Panc1 (cell line): ENCODE measurements at regions not wholly inside any gene's neighbourhood (a gene's known extent, or its start where the extent isn't known, plus 50 kb on each side); places are given as distances from the start of the nearest gene placed in this dataset.
A peak's percentile ranks its signal among the peaks of the same experiment; 100 is the strongest.

Source experiments
- ATAC-seq: fragments of 200-7000 bp; cut with Tn5 transposase; 2 replicates; pipeline ENCODE4 v1.9.1; 2020; ENCODE audit warnings: mild to moderate bottlenecking, moderate library complexity
- BruUV-seq: library from RNA; stranded (reverse); fragments of 400-500 nt; replicated peaks from 2 replicates; lab custom pipeline; 2021; lab: Mats Ljungman, UMichigan
- CTCF ChIA-PET: fragments of 300-600 bp; sonication (Branson Sonifier 250); formaldehyde crosslinking; loops from one replicate; lab custom pipeline; 2022; ENCODE audit warnings: antibody characterized with exemption; lab: Charles Lee
- POLR2A ChIA-PET: fragments of 300-600 bp; sonication (Branson Sonifier 250); formaldehyde crosslinking; loops from one replicate; lab custom pipeline; 2022; ENCODE audit warnings: antibody characterized with exemption; lab: Charles Lee
- DNase-seq: peaks from one replicate; pipeline ENCODE4 v3.0.0-alpha.2; 2010; ENCODE audit warnings: low read depth, low spot score
- H3K27ac ChIP-seq: 2 replicates; pipeline ENCODE4 v1.5.1; 2011; ENCODE audit warnings: mild to moderate bottlenecking, low read length, inconsistent platforms
- H3K27me3 ChIP-seq: fragments of 200-500 bp; sonication (Bioruptor generic); 2 replicates; pipeline ENCODE4 v1.6.0; 2014; ENCODE audit warnings: low read length, inconsistent platforms; ENCODE audit not compliant: control insufficient read depth, insufficient read depth
- H3K36me3 ChIP-seq: fragments of 200-500 bp; sonication (Bioruptor generic); 2 replicates; pipeline ENCODE4 v1.5.1; 2014; ENCODE audit warnings: inconsistent platforms, mild to moderate bottlenecking, low read length, moderate library complexity; ENCODE audit not compliant: control insufficient read depth, insufficient read depth
- H3K4me1 ChIP-seq: 2 replicates; pipeline ENCODE4 v1.5.1; 2011; ENCODE audit warnings: inconsistent platforms, mild to moderate bottlenecking, low read length, moderate library complexity; ENCODE audit not compliant: control insufficient read depth, insufficient read depth
- H3K4me3 ChIP-seq, 2 experiments: 2 replicates each; pipeline ENCODE4 v1.5.1; 2011 to 2012; ENCODE audit warnings: low read depth in 2 of 2, low read length in 2 of 2, mild to moderate bottlenecking in 2 of 2, inconsistent platforms in 1 of 2, moderate library complexity in 1 of 2
- H3K9me3 ChIP-seq: fragments of 200-500 bp; sonication (Bioruptor generic); 2 replicates; pipeline ENCODE4 v1.5.1; 2014; ENCODE audit warnings: low read depth, mild to moderate bottlenecking, inconsistent platforms, low read length, moderate library complexity; ENCODE audit not compliant: control insufficient read depth, insufficient read depth
- POLR2AphosphoS5 ChIP-seq: IDR thresholded peaks from 2 replicates; pipeline ENCODE4 v1.6.1; 2012; ENCODE audit warnings: mild to moderate bottlenecking, low read depth, low read length, moderate library complexity
- SIN3A ChIP-seq: IDR thresholded peaks from 2 replicates; pipeline ENCODE4 v1.6.1; 2012; ENCODE audit warnings: low read depth, mild to moderate bottlenecking, low read length, moderate library complexity, borderline replicate concordance; ENCODE audit not compliant: insufficient read depth
- TCF7L2 ChIP-seq: IDR thresholded peaks from 2 replicates; pipeline ENCODE4 v1.6.1; 2011; ENCODE audit warnings: mild to moderate bottlenecking, low read depth, low read length, inconsistent platforms
- in situ Hi-C: cut with HindIII; loops from 2 replicates; pipeline ENCODE4 v1.10.0; 2016; ENCODE audit warnings: low sequenced_read_pairs, low pct_unique_long_range_greater_than_20kb
- intact Hi-C: fragments of 100-400 bp; cut with micrococcal nuclease; formaldehyde crosslinking; loops from one replicate; pipeline ENCODE4 v1.10.0; 2022; ENCODE audit not compliant: unreplicated experiment
- TF ChIP-seq, protein P1 (sequence below), 2 experiments: IDR thresholded peaks; 2 replicates each; pipeline ENCODE4 v1.6.1; 2011 to 2012; ENCODE audit warnings: low read depth in 2 of 2, control low read depth in 1 of 2, low read length in 1 of 2, mild to moderate bottlenecking in 1 of 2, moderate library complexity in 1 of 2; ENCODE audit not compliant: insufficient read depth in 1 of 2
- TF ChIP-seq, protein P2 (sequence below): fragments of 450-650 bp; IDR thresholded peaks from 2 replicates; pipeline ENCODE4 v1.5.1; 2017; ENCODE audit warnings: mild to moderate bottlenecking

DNA sequence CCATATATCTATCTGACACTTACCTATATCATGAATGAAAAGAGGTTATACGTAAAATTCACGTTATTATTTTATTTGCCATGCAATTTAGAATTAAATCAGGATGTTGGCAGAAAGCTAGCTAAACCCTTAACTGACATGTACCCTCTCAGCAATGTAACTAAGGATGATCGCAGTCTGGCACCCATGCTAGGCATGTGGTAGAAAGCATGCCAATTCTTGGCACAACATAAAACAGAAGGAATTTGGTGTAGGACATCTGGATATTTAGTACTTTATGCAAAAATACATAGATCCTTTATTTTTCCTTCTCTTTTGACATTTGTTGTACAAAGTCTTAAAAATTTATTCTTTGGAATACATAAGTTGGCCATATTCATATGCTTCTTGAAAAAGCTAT is 436.8 kb upstream of the FAT1 start:
- Histone ChIP-seq H3K36me3 (no peaks in the 10 kb centered on the region), H3K27ac (no peak overlapping the region), H3K9me3 (no peaks in the 10 kb centered on the region), H3K27me3 (no peaks in the 10 kb centered on the region), H3K4me3 (no peak overlapping the region), H3K4me1 (no peaks in the 10 kb centered on the region)
- POLR2A ChIA-PET = no interaction called here
- TF ChIP-seq, protein P1, sequence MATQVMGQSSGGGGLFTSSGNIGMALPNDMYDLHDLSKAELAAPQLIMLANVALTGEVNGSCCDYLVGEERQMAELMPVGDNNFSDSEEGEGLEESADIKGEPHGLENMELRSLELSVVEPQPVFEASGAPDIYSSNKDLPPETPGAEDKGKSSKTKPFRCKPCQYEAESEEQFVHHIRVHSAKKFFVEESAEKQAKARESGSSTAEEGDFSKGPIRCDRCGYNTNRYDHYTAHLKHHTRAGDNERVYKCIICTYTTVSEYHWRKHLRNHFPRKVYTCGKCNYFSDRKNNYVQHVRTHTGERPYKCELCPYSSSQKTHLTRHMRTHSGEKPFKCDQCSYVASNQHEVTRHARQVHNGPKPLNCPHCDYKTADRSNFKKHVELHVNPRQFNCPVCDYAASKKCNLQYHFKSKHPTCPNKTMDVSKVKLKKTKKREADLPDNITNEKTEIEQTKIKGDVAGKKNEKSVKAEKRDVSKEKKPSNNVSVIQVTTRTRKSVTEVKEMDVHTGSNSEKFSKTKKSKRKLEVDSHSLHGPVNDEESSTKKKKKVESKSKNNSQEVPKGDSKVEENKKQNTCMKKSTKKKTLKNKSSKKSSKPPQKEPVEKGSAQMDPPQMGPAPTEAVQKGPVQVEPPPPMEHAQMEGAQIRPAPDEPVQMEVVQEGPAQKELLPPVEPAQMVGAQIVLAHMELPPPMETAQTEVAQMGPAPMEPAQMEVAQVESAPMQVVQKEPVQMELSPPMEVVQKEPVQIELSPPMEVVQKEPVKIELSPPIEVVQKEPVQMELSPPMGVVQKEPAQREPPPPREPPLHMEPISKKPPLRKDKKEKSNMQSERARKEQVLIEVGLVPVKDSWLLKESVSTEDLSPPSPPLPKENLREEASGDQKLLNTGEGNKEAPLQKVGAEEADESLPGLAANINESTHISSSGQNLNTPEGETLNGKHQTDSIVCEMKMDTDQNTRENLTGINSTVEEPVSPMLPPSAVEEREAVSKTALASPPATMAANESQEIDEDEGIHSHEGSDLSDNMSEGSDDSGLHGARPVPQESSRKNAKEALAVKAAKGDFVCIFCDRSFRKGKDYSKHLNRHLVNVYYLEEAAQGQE (IDR thresholded peaks at IDR 0.05; ENCODE audit: insufficient read depth in 1 of 2, low read depth in 2 of 2, low read length in 1 of 2) = no peak
- TF ChIP-seq SIN3A (no peak), POLR2AphosphoS5 (no peak), TCF7L2 (no peak)
- TF ChIP-seq, protein P2, sequence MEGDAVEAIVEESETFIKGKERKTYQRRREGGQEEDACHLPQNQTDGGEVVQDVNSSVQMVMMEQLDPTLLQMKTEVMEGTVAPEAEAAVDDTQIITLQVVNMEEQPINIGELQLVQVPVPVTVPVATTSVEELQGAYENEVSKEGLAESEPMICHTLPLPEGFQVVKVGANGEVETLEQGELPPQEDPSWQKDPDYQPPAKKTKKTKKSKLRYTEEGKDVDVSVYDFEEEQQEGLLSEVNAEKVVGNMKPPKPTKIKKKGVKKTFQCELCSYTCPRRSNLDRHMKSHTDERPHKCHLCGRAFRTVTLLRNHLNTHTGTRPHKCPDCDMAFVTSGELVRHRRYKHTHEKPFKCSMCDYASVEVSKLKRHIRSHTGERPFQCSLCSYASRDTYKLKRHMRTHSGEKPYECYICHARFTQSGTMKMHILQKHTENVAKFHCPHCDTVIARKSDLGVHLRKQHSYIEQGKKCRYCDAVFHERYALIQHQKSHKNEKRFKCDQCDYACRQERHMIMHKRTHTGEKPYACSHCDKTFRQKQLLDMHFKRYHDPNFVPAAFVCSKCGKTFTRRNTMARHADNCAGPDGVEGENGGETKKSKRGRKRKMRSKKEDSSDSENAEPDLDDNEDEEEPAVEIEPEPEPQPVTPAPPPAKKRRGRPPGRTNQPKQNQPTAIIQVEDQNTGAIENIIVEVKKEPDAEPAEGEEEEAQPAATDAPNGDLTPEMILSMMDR = no peak
- CTCF ChIA-PET = no interaction called here
- no peak for DNase-seq
- BruUV-seq = no TSS peak
- ATAC-seq = no peak
- intact Hi-C loops (no loop called here), in situ Hi-C loops (no loop called here)

DNA sequence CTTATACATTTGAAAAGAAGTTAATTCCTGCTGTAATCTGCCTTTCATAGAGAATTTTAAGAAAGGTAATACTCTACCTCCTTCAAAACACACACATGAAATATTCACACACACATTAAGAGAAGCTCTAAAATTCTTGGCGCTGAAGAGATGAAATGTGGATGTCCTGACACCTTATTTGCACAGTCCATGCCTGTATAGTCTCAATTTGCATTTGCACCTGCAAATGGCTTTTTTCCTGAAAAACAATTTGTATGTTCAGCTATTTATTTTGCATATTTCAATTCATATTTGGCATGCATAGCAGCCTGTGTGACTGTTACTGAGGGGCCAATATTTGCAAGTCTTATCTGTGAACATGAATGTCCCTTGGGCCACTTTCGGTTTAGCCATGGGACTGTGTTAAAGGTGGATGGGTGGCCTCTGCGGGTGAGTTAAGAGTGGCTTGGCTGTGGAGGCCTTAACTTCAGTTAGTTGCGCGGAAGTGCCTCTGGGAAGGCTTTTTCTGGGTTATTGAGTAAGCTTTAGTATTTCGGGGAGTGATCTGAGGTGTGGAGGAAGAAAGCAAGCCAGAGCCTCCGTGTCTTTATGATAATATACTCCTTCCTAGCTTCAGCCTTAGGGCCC is 443.3 kb upstream of the FAT1 start:
- Histone ChIP-seq H3K36me3 (no peaks in the 10 kb centered on the region), H3K27ac (no peak overlapping the region), H3K4me1 (no peaks in the 10 kb centered on the region), H3K27me3 (no peaks in the 10 kb centered on the region), H3K9me3 (no peaks in the 10 kb centered on the region), H3K4me3 (no peak overlapping the region)
- TF ChIP-seq, protein P2 = no peak
- no peak for TF ChIP-seq SIN3A
- no peak for TF ChIP-seq POLR2AphosphoS5
- no peak for TF ChIP-seq TCF7L2
- TF ChIP-seq, protein P1 (IDR thresholded peaks at IDR 0.05; ENCODE audit: insufficient read depth in 1 of 2, low read depth in 2 of 2, low read length in 1 of 2) = no peak
- DNase-seq (no peak), ATAC-seq (0 out of 2 replicates have a peak, but pooled peaks have one; percentile 48)
- intact Hi-C loops (no loop called here), in situ Hi-C loops (no loop called here)
- CTCF ChIA-PET = no interaction called here
- BruUV-seq = no TSS peak
- POLR2A ChIA-PET = no interaction called here
